HepG2 (cell line): ENCODE measurements at regions not wholly inside any gene's neighbourhood (a gene's known extent, or its start where the extent isn't known, plus 50 kb on each side); places are given as distances from the start of the nearest gene placed in this dataset.

Source experiments
- ATAC-seq: fragments of 200-7000 bp; cut with Tn5 transposase; 3 replicates; pipeline ENCODE4 v1.9.1; 2020; ENCODE audit warnings: mild to moderate bottlenecking, moderate library complexity
- BruUV-seq: library from RNA; stranded (reverse); fragments of 400-500 nt; replicated peaks from 2 replicates; lab custom pipeline; 2021; lab: Mats Ljungman, UMichigan
- CTCF ChIA-PET: fragments of 300-600 bp; formaldehyde crosslinking; extraction: SDS; loops from one replicate; lab custom pipeline; 2021; ENCODE audit warnings: low total read pairs, inconsistent platforms, low intra/inter-chr PET ratio; lab: Yijun Ruan, JAX
- POLR2A ChIA-PET: fragments of 350-600 bp; sonication (Branson Sonifier 250); formaldehyde crosslinking; loops from one replicate; lab custom pipeline; 2020; ENCODE audit warnings: antibody characterized with exemption, inconsistent platforms; lab: Yijun Ruan, JAX
- DNase-seq: peaks from one replicate; pipeline ENCODE4 v3.0.0-alpha.2; 2015; ENCODE audit warnings: low spot score
- FAIRE-seq: peaks from 3 replicates; lab custom pipeline; 2011; peaks lifted over from hg19 to GRCh38; lab: Jason Lieb, UNC
- H2AFZ ChIP-seq: one replicate; pipeline ENCODE4 v1.6.1; 2011; ENCODE audit warnings: low read length, inconsistent platforms
- H3K27ac ChIP-seq: fragments of 300-600 bp; 3 replicates; pipeline ENCODE4 v1.8.0; 2011; ENCODE audit warnings: mixed run types, mild to moderate bottlenecking, mixed read lengths, low read length, inconsistent platforms; ENCODE audit not compliant: insufficient read depth; ENCODE audit errors: extremely low read length
- H3K27me3 ChIP-seq, 2 experiments: fragments of 200-600 bp in 1 of 2; 2 replicates in 1 of 2; 3 replicates in 1 of 2; pipeline versions ENCODE4 v1.6.0 to v1.8.0; 2011; ENCODE audit warnings: low read length in 2 of 2, mild to moderate bottlenecking in 2 of 2, moderate library complexity in 2 of 2, inconsistent platforms in 1 of 2; ENCODE audit not compliant: insufficient read depth in 2 of 2, control insufficient read depth in 1 of 2
- H3K36me3 ChIP-seq, 2 experiments: fragments of 200-600 bp in 1 of 2; replicated peaks in 1 of 2; 2 replicates in 1 of 2; 3 replicates in 1 of 2; pipeline versions ENCODE4 v1.5.1 to v1.8.0; 2011; ENCODE audit warnings: low read length in 2 of 2, inconsistent platforms in 1 of 2; ENCODE audit not compliant: insufficient read depth in 2 of 2, control insufficient read depth in 1 of 2
- H3K4me1 ChIP-seq: 2 replicates; pipeline ENCODE4 v1.5.1; 2012; ENCODE audit warnings: low read length, inconsistent platforms; ENCODE audit not compliant: insufficient read depth
- H3K4me2 ChIP-seq: 2 replicates; pipeline ENCODE4 v1.6.0; 2011; ENCODE audit warnings: low read depth, low read length, inconsistent platforms
- H3K4me3 ChIP-seq, 3 experiments: fragments of 200-600 bp in 1 of 3; sonication (generic), shearing (Covaris generic) in 1 of 3; replicated peaks in 1 of 3; 2 replicates each; pipeline ENCODE4 v1.5.1; 2011 to 2016; ENCODE audit warnings: low read length in 3 of 3, inconsistent platforms in 2 of 3, low read depth in 2 of 3, mild to moderate bottlenecking in 2 of 3, control low read depth in 1 of 3, mixed read lengths in 1 of 3; ENCODE audit not compliant: insufficient read depth in 1 of 3
- H3K79me2 ChIP-seq: one replicate; pipeline ENCODE4 v1.6.1; 2011; ENCODE audit warnings: low read length, inconsistent platforms; ENCODE audit not compliant: insufficient read depth
- H3K9ac ChIP-seq: 2 replicates; pipeline ENCODE4 v1.6.0; 2011; ENCODE audit warnings: mild to moderate bottlenecking, low read depth, low read length, inconsistent platforms; ENCODE audit not compliant: insufficient read depth
- H3K9me3 ChIP-seq: 2 replicates; pipeline ENCODE4 v1.5.1; 2012; ENCODE audit warnings: mild to moderate bottlenecking, low read length
- H4K20me1 ChIP-seq: 2 replicates; pipeline ENCODE4 v1.6.0; 2011; ENCODE audit warnings: inconsistent platforms, mild to moderate bottlenecking, low read length, moderate library complexity; ENCODE audit not compliant: insufficient read depth
- DMTF1 ChIP-seq: sonication (generic); formaldehyde crosslinking; IDR thresholded peaks from 2 replicates; pipeline ENCODE4 v1.4.0; 2020; ENCODE audit warnings: mild to moderate bottlenecking, missing genetic modification reagents
- GATA4 ChIP-seq: sonication (generic); IDR thresholded peaks from 2 replicates; pipeline ENCODE4 v1.6.1; 2016; ENCODE audit warnings: antibody characterized with exemption, low read depth, borderline replicate concordance
- SNAPC4 ChIP-seq: sonication (generic); formaldehyde crosslinking; IDR thresholded peaks from 2 replicates; pipeline ENCODE4 v1.4.0; 2020; ENCODE audit warnings: mild to moderate bottlenecking, missing genetic modification reagents
- TP53 ChIP-seq: sonication (generic); formaldehyde crosslinking; conservative IDR thresholded peaks from 2 replicates; pipeline ENCODE4 v1.4.0; 2020; ENCODE audit warnings: missing genetic modification reagents
- ZSCAN30 ChIP-seq: sonication (generic); formaldehyde crosslinking; IDR thresholded peaks from 2 replicates; pipeline ENCODE4 v1.5.0; 2020; ENCODE audit warnings: mild to moderate bottlenecking, missing genetic modification reagents
- WGBS: methylation state at CpG from one replicate; pipeline ENCODE4 v1.1.6; 2017; ENCODE audit warnings: low lambda C conversion rate; 5-methylcytosine and 5-hydroxymethylcytosine counted together
- in situ Hi-C: cut with HindIII; loops from 2 replicates; pipeline ENCODE4 v1.10.0; 2017; ENCODE audit warnings: low pct_unique_long_range_greater_than_20kb; ENCODE audit not compliant: extremely low pct_ligation_motif_present
- intact Hi-C: fragments of 100-400 bp; cut with micrococcal nuclease; formaldehyde crosslinking; loops from one replicate; pipeline ENCODE4 v1.10.0; 2022; ENCODE audit not compliant: unreplicated experiment

GRCh38 chr12:125567581-125567980 lies 502.3 kb downstream of the AACS start (continued):
- TF ChIP-seq SNAPC4 (no peak), DMTF1 (CRISPR knock-in tag) (no peak), GATA4 (no peak), TP53 (CRISPR knock-in tag) (no peak)

- ATAC-seq (no peak), DNase-seq (no peak), FAIRE-seq (no peak)
- no peaks in the 10 kb centered on the region for H3K4me1 ChIP-seq
- H3K27ac ChIP-seq = no peak overlapping the region
- no peaks in the 10 kb centered on the region for H3K9me3 ChIP-seq
- no peak overlapping the region for H3K9ac ChIP-seq
- H3K79me2 ChIP-seq = no peaks in the 10 kb centered on the region
- WGBS = 15% methylated on average over 4 of the region's 4 CpGs
- intact Hi-C loops (no loop called here), in situ Hi-C loops (no loop called here)
- H3K4me2 ChIP-seq = no peak overlapping the region
- H4K20me1 ChIP-seq = no peaks in the 10 kb centered on the region
- POLR2A ChIA-PET = no interaction called here
- TF ChIP-seq ZSCAN30 (CRISPR knock-in tag) = no peak
- CTCF ChIA-PET = no interaction called here
- no peak overlapping the region for H2AFZ ChIP-seq
- BruUV-seq = no TSS peak
- H3K36me3 ChIP-seq = no peaks in the 10 kb centered on the region
- H3K4me3 ChIP-seq = no peak overlapping the region
- peaks cover 0 to 5% of the 10 kb centered on the region in 2 experiments; a peak in 1 of 5 replicates for H3K27me3 ChIP-seq
Observed at GRCh38 chr12:125568306-125568705, 503.1 kb downstream of the AACS start.
